Naive thymus-derived CD4-positive, alpha-beta T cell (primary cell): ENCODE measurements at regions not wholly inside any gene's neighbourhood (a gene's known extent, or its start where the extent isn't known, plus 50 kb on each side); places are given as distances from the start of the nearest gene placed in this dataset.
"Not testable (repeated sequence)": the region's sequence is repeated elsewhere in the genome, so short reads cannot be mapped to it uniquely, and the experiment has no call there.

Experiments
- ATAC-seq: fragments of 150-1000 bp; cut with Tn5 transposase; 2 replicates; pipeline ENCODE4 v1.10.0; 2021; ENCODE audit warnings: mild to moderate bottlenecking, moderate library complexity
- CTCF ChIA-PET: fragments of 350-600 bp; sonication (Branson Sonifier 250); formaldehyde crosslinking; loops from one replicate; lab custom pipeline; 2021; ENCODE audit warnings: antibody characterized with exemption; lab: Charles Lee
- POLR2A ChIA-PET: fragments of 350-600 bp; sonication (Branson Sonifier 250); formaldehyde crosslinking; loops from one replicate; lab custom pipeline; 2021; ENCODE audit warnings: antibody characterized with exemption, inconsistent platforms; lab: Charles Lee
- DNase-seq, 9 donors: peaks; one replicate each; pipeline versions ENCODE4 v3.0.0 to v3.0.0-alpha.2; 2020 to 2022; ENCODE audit warnings: mixed read lengths in 1 of 9
- H3K27ac ChIP-seq: one replicate; pipeline ENCODE4 v1.7.0; 2013; ENCODE audit warnings: mild to moderate bottlenecking, low read depth, low read length, moderate library complexity
- H3K27me3 ChIP-seq, 2 donors: one replicate each; pipeline ENCODE4 v1.7.0; 2013; ENCODE audit warnings: low read length in 2 of 2, mild to moderate bottlenecking in 2 of 2, moderate library complexity in 2 of 2; ENCODE audit not compliant: control insufficient read depth in 2 of 2, insufficient read depth in 2 of 2
- H3K36me3 ChIP-seq, 3 experiments: 1 replicate in 2 of 3; 2 replicates in 1 of 3; pipeline ENCODE4 v1.7.0; 2013; ENCODE audit warnings: low read length in 3 of 3, mild to moderate bottlenecking in 3 of 3, moderate library complexity in 1 of 3; ENCODE audit not compliant: insufficient read depth in 3 of 3, control insufficient read depth in 2 of 3
- H3K4me1 ChIP-seq, 2 donors: one replicate each; pipeline ENCODE4 v1.7.0; 2013; ENCODE audit warnings: low read length in 2 of 2, mild to moderate bottlenecking in 2 of 2, moderate library complexity in 1 of 2; ENCODE audit not compliant: control insufficient read depth in 2 of 2, insufficient read depth in 2 of 2
- H3K4me3 ChIP-seq: 2 replicates; pipeline ENCODE4 v1.7.0; 2013; ENCODE audit warnings: mild to moderate bottlenecking, low read length
- H3K9me3 ChIP-seq, 3 experiments: 1 replicate in 2 of 3; 2 replicates in 1 of 3; pipeline ENCODE4 v1.7.0; 2013; ENCODE audit warnings: low read length in 3 of 3; ENCODE audit not compliant: control insufficient read depth in 2 of 3
- H3K27ac Mint-ChIP-seq, 9 donors: one replicate each; pipeline ENCODE4 v1.8.0; 2020 to 2022; ENCODE audit warnings: mixed read lengths in 9 of 9, mild to moderate bottlenecking in 8 of 9, moderate library complexity in 5 of 9, inconsistent platforms in 2 of 9
- H3K27me3 Mint-ChIP-seq, 5 donors: one replicate each; pipeline ENCODE4 v1.8.0; 2021 to 2022; ENCODE audit warnings: mixed read lengths in 5 of 5, mild to moderate bottlenecking in 1 of 5
- H3K36me3 Mint-ChIP-seq, 5 donors: one replicate each; pipeline ENCODE4 v1.8.0; 2020 to 2022; ENCODE audit warnings: mixed read lengths in 5 of 5, mild to moderate bottlenecking in 3 of 5, inconsistent platforms in 1 of 5
- H3K4me1 Mint-ChIP-seq, 7 donors: one replicate each; pipeline ENCODE4 v1.8.0; 2020 to 2022; ENCODE audit warnings: mixed read lengths in 7 of 7, mild to moderate bottlenecking in 3 of 7, inconsistent platforms in 1 of 7
- H3K4me3 Mint-ChIP-seq, 10 donors: one replicate each; pipeline ENCODE4 v1.8.0; 2020 to 2022; ENCODE audit warnings: mild to moderate bottlenecking in 10 of 10, mixed read lengths in 10 of 10, moderate library complexity in 6 of 10, inconsistent platforms in 2 of 10
- H3K9me3 Mint-ChIP-seq, 11 donors: one replicate each; pipeline ENCODE4 v1.8.0; 2020 to 2022; ENCODE audit warnings: mixed read lengths in 11 of 11, mild to moderate bottlenecking in 4 of 11, inconsistent platforms in 1 of 11, moderate library complexity in 1 of 11
- intact Hi-C, 2 donors: fragments of 100-400 bp; cut with micrococcal nuclease; formaldehyde crosslinking; loops; one replicate each; pipeline ENCODE4 v1.15.1; 2023

DNA sequence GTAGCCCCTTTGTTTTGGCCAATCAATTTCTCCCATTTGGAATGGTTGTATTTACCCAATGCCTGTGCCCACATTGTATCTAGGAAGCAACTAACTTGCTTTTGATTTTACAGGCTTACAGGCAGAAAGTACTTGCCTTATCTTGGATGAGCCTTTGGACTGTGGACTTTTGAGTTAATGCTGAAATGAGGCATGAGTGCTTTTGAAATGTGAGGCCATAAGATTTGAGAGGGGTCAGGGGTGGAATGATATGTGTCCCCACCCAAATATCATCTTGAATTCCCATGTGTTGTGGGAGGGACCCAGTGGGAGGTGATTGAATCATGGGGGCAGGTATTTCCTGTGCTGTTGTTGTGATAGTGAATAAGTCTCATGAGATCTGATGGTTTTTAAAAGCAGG, 629.4 kb downstream of the RFPL4B start:
- H3K27me3 Mint-ChIP-seq, POLR2A ChIA-PET, DNase-seq, H3K4me1 ChIP-seq, H3K27me3 ChIP-seq, H3K36me3 ChIP-seq, H3K9me3 ChIP-seq, H3K4me3 Mint-ChIP-seq, H3K27ac Mint-ChIP-seq, H3K27ac ChIP-seq, intact Hi-C loops, H3K4me3 ChIP-seq, CTCF ChIA-PET, H3K36me3 Mint-ChIP-seq, ATAC-seq, H3K4me1 Mint-ChIP-seq: not testable (repeated sequence)
- H3K9me3 Mint-ChIP-seq: peaks cover 0 to 30% (median 12%) of the 10 kb centered on the region in 11 donors

DNA sequence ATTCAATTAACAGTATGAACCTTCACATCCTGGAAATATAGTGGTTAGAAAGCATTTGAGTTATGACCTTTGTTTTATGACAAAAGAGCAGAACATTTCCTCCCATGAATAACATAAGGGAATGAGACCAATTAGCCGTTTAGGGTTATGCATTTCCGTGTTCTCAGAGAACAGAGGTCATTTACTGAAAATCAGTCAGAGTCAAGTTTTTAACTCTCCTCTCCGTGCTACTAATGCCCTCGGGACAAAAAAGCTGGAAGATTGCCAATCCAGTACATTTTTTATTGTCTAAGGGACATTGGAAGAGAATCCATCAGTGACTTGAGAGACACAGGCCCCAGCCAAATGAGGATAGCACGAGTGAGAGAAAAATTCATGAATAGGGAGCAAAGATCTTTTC, 632.7 kb downstream of the RFPL4B start:
- no peak overlapping the region for H3K27ac Mint-ChIP-seq
- ATAC-seq: no peak

DNA sequence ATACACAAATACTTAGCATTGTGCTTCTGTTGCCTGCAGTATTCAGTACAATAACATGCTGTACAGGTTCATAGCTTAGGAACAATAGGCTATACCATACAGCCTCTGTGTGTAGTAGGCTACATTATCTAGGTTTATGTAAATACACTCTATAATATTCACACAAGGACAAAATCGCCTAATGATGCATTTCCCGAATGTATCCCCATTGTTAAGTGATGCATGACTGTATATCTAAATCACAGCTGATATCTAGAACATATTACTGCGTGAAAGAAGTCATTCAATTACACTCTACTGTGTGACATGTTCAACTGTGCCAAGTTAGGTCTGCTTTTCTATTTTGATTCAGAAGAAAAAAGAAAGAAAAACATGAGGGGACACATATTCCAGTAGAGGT, 633.5 kb downstream of the RFPL4B start:
- Mint-ChIP-seq H3K27ac (no peak overlapping the region), H3K27me3 (no peaks in the 10 kb centered on the region), H3K4me1 (no peaks in the 10 kb centered on the region), H3K36me3 (no peaks in the 10 kb centered on the region), H3K9me3 (peaks cover 0 to 14% (median 4%) of the 10 kb centered on the region in 11 donors), H3K4me3 (no peak overlapping the region)
- ChIA-PET POLR2A (no interaction called here), CTCF (no interaction called here)
- Histone ChIP-seq H3K27ac (no peak overlapping the region), H3K27me3 (no peaks in the 10 kb centered on the region), H3K9me3 (peaks cover 0 to 5% (median 0%) of the 10 kb centered on the region in 3 experiments), H3K4me3 (no peak overlapping the region), H3K4me1 (no peaks in the 10 kb centered on the region), H3K36me3 (no peaks in the 10 kb centered on the region)
- DNase-seq (no peak), ATAC-seq (no peak)
- intact Hi-C loops: no loop called here

More for the DNA sequence above, 632.7 kb downstream of the RFPL4B start:
- Histone ChIP-seq H3K4me3 (no peak overlapping the region), H3K4me1 (no peaks in the 10 kb centered on the region), H3K27ac (no peak overlapping the region), H3K27me3 (no peaks in the 10 kb centered on the region), H3K36me3 (no peaks in the 10 kb centered on the region), H3K9me3 (peaks cover 0 to 7% (median 0%) of the 10 kb centered on the region in 3 experiments)
- peaks cover 0 to 21% (median 10%) of the 10 kb centered on the region in 11 donors for H3K9me3 Mint-ChIP-seq
- ChIA-PET CTCF (no interaction called here), POLR2A (no interaction called here)
- DNase-seq: no peak
- intact Hi-C loops: no loop called here
- no peaks in the 10 kb centered on the region for H3K4me1 Mint-ChIP-seq
- no peaks in the 10 kb centered on the region for H3K27me3 Mint-ChIP-seq
- H3K4me3 Mint-ChIP-seq: no peak overlapping the region
- no peaks in the 10 kb centered on the region for H3K36me3 Mint-ChIP-seq

DNA sequence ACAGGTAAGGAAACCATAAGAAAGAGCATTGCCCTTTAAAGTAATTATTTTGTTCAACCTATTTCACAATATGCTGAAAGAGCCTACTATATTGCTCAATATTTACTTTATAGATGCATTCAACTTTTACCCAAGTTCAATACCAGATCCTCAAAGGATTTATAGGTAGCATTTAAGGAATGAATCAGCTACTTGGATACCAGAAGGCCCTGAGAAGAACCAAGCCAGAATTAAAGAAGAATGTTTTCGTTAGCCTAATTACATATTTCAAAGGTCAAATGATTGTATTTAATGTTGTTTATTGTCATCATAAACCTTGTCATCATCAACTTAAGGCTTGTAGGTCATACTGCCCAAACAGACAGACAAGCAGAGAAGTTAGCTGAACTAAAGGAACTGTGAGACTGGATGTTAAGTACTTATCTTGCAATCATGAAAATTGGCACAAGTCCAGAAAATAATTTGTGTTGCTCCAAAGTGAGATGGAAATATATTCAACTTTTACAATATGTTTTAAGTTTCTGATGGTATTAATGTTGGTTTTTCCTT, 636.7 kb downstream of the RFPL4B start:
- intact Hi-C loops: no loop called here
- H3K27ac Mint-ChIP-seq: no peak overlapping the region
- no peaks in the 10 kb centered on the region for H3K4me1 Mint-ChIP-seq
- Histone ChIP-seq H3K9me3 (no peaks in the 10 kb centered on the region), H3K4me1 (no peaks in the 10 kb centered on the region), H3K4me3 (no peak overlapping the region), H3K36me3 (no peaks in the 10 kb centered on the region), H3K27me3 (no peaks in the 10 kb centered on the region), H3K27ac (no peak overlapping the region)
- ATAC-seq (no peak), DNase-seq (no peak)
- no peaks in the 10 kb centered on the region for H3K36me3 Mint-ChIP-seq
- CTCF ChIA-PET: no interaction called here
- H3K9me3 Mint-ChIP-seq: peaks cover 0 to 12% (median 0%) of the 10 kb centered on the region in 11 donors
- no peaks in the 10 kb centered on the region for H3K27me3 Mint-ChIP-seq
- POLR2A ChIA-PET: no interaction called here
- no peak overlapping the region for H3K4me3 Mint-ChIP-seq

DNA sequence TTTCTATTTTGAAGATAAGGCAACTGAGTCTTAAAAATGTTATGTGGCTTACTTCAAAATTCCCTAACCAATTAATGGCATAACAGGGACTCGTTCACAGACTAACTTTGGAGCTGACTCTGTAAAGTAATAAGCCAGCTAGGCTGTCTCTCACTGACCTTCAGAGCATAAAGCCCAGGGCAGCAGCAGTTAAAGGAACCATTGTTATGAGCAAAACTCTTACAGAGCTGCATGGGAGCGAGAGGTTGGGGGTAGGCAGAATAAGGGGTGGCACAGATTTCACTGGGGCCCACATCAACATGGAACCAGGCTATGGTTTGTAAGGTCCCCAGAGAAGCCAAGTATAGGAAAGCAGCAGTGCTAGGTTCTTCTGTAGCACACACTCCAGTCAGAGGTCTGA, 637.8 kb downstream of the RFPL4B start:
- intact Hi-C loops: no loop called here
- H3K27ac Mint-ChIP-seq: no peak overlapping the region
- Histone ChIP-seq H3K27me3 (no peaks in the 10 kb centered on the region), H3K36me3 (no peaks in the 10 kb centered on the region), H3K27ac (no peak overlapping the region), H3K9me3 (no peaks in the 10 kb centered on the region), H3K4me1 (no peaks in the 10 kb centered on the region), H3K4me3 (no peak overlapping the region)
- CTCF ChIA-PET: no interaction called here
- peaks cover 0 to 20% (median 1%) of the 10 kb centered on the region in 11 donors for H3K9me3 Mint-ChIP-seq
- no peaks in the 10 kb centered on the region for H3K36me3 Mint-ChIP-seq
- no peak for ATAC-seq
- H3K4me1 Mint-ChIP-seq: no peaks in the 10 kb centered on the region
- no peak overlapping the region for H3K4me3 Mint-ChIP-seq
- DNase-seq: no peak
- H3K27me3 Mint-ChIP-seq: no peaks in the 10 kb centered on the region
- POLR2A ChIA-PET: no interaction called here

DNA sequence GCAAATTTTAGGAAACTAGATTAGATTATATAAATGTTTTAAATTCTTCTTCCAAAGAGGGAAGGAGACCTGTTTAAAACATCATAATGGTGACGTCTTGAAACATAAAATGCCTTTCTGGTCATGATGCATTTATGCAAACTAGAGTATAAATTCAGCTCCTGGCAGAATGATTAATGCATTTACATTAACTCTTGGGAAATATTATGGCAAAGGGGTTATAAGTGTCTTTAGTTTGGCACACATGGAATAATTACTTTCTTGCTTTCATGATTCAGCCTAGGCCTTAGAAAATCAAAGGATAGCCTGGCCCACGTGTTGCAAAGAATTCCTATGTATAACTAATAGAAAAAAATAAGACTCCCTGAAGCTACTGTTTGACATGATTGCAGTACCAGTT, 639.2 kb downstream of the RFPL4B start:
- Histone ChIP-seq H3K27me3 (no peaks in the 10 kb centered on the region), H3K4me1 (no peaks in the 10 kb centered on the region), H3K27ac (no peak overlapping the region), H3K4me3 (no peak overlapping the region), H3K9me3 (no peaks in the 10 kb centered on the region), H3K36me3 (no peaks in the 10 kb centered on the region)
- POLR2A ChIA-PET: no interaction called here
- CTCF ChIA-PET: no interaction called here
- peaks cover 0 to 20% (median 4%) of the 10 kb centered on the region in 11 donors for H3K9me3 Mint-ChIP-seq
- intact Hi-C loops: no loop called here
- peaks cover 0 to 2% (median 0%) of the 10 kb centered on the region in 7 donors for H3K4me1 Mint-ChIP-seq
- H3K27me3 Mint-ChIP-seq: no peaks in the 10 kb centered on the region
- H3K4me3 Mint-ChIP-seq: no peak overlapping the region
- H3K36me3 Mint-ChIP-seq: no peaks in the 10 kb centered on the region
- no peak for ATAC-seq
- H3K27ac Mint-ChIP-seq: no peak overlapping the region
- no peak for DNase-seq

DNA sequence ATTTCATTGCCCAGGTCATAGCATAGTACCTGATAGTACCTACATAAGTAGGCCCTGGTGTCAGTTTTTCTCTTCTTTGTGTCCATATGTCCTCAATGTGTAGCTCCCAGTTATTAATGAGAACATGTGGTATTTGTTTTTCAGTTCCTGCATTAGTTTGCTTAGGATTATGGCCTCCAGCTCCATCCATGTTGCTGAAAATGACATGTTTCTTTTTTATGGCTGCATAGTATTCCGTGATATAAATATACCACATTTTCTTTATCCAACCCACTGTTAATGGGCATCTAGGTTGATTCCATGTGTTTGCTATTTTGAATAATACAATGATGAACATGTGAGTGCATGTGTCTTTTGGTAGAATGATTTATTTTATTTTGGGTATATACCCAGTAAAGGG, 641.6 kb downstream of the RFPL4B start:
- no peak overlapping the region for H3K27ac ChIP-seq
- no peak for DNase-seq
- CTCF ChIA-PET: no interaction called here
- H3K27me3 ChIP-seq: no peaks in the 10 kb centered on the region
- H3K4me1 ChIP-seq: no peaks in the 10 kb centered on the region
- Mint-ChIP-seq H3K36me3 (no peaks in the 10 kb centered on the region), H3K4me1 (peaks cover 0 to 2% (median 0%) of the 10 kb centered on the region in 7 donors), H3K9me3 (peaks cover 0 to 20% (median 3%) of the 10 kb centered on the region in 11 donors), H3K27ac (no peak overlapping the region), H3K4me3 (no peak overlapping the region), H3K27me3 (no peaks in the 10 kb centered on the region)
- POLR2A ChIA-PET: no interaction called here
- no peak overlapping the region for H3K4me3 ChIP-seq
- intact Hi-C loops: no loop called here
- H3K36me3 ChIP-seq: no peaks in the 10 kb centered on the region
- H3K9me3 ChIP-seq: no peaks in the 10 kb centered on the region
- ATAC-seq: no peak
